HG03066 (cell line): ENCODE measurements at regions not wholly inside any gene's neighbourhood (a gene's known extent, or its start where the extent isn't known, plus 50 kb on each side); places are given as distances from the start of the nearest gene placed in this dataset.
A peak's percentile ranks its signal among the peaks of the same experiment; 100 is the strongest.

ENCODE experiments used
- ATAC-seq: cut with Tn5 transposase; IDR thresholded peaks from one replicate; pipeline ENCODE4 v1.9.1; 2021; ENCODE audit warnings: low read depth; ENCODE audit not compliant: unreplicated experiment

GRCh38 chr4:67126570-67126969 is 418.7 kb downstream of the CENPC start:
- no peak for ATAC-seq

GRCh38 chr4:67125636-67126514 is 419.4 kb downstream of the CENPC start:
- no peak for ATAC-seq

- ATAC-seq, result no peak
Observed at GRCh38 chr4:67124716-67125115, 420.6 kb downstream of the CENPC start.

- no peak for ATAC-seq
Observed at GRCh38 chr4:67122029-67122428, 423.3 kb downstream of the CENPC start.

- ATAC-seq, result no peak
Observed at GRCh38 chr4:67120369-67120768, 424.9 kb downstream of the CENPC start.

- ATAC-seq, result no peak
Observed at GRCh38 chr4:67109276-67109675, 436.0 kb downstream of the CENPC start.

- no peak for ATAC-seq
Observed at GRCh38 chr4:67106861-67107460, 438.3 kb downstream of the CENPC start.

GRCh38 chr4:67104145-67104544 is 441.2 kb downstream of the CENPC start:
- ATAC-seq, result no peak

GRCh38 chr4:67103001-67103747 is 442.1 kb downstream of the CENPC start:
- no peak for ATAC-seq

- no peak for ATAC-seq
Observed at GRCh38 chr4:67101612-67102011, 443.7 kb downstream of the CENPC start.

GRCh38 chr4:67092351-67092750 is 453.0 kb downstream of the CENPC start:
- ATAC-seq, result no peak

GRCh38 chr4:67091673-67092072 is 453.6 kb downstream of the CENPC start:
- no peak for ATAC-seq

GRCh38 chr4:67087897-67088296 is 457.4 kb downstream of the CENPC start:
- ATAC-seq, result peak; percentile 72

- ATAC-seq, result no peak
Observed at GRCh38 chr4:67084783-67085182, 460.5 kb downstream of the CENPC start.

GRCh38 chr4:67083496-67083895 is 461.8 kb downstream of the CENPC start:
- no peak for ATAC-seq

GRCh38 chr4:67082746-67083145 is 462.6 kb downstream of the CENPC start:
- no peak for ATAC-seq

GRCh38 chr4:67080046-67080557 is 465.2 kb downstream of the CENPC start:
- ATAC-seq, result no peak

- no peak for ATAC-seq
Observed at GRCh38 chr4:67071641-67072040, 473.7 kb downstream of the CENPC start.

- no peak for ATAC-seq
Observed at GRCh38 chr4:67055319-67055718, 490.0 kb downstream of the CENPC start.

- ATAC-seq, result no peak
Observed at GRCh38 chr4:67054896-67055295, 490.4 kb downstream of the CENPC start.
